Common myeloid progenitor, CD34-positive (primary cell): ENCODE measurements at regions not wholly inside any gene's neighbourhood (a gene's known extent, or its start where the extent isn't known, plus 50 kb on each side); places are given as distances from the start of the nearest gene placed in this dataset.

ENCODE experiments used
- CTCF ChIA-PET: fragments of 350-600 bp; sonication (Branson Sonifier 250); formaldehyde crosslinking; loops from one replicate; lab custom pipeline; 2021; ENCODE audit warnings: antibody characterized with exemption; lab: Charles Lee
- POLR2A ChIA-PET: fragments of 350-600 bp; sonication (Branson Sonifier 250); formaldehyde crosslinking; loops from one replicate; lab custom pipeline; 2021; ENCODE audit warnings: antibody characterized with exemption; lab: Charles Lee
- DNase-seq, 3 donors: peaks; one replicate each; pipeline versions ENCODE4 v3.0.0 to v3.0.0-alpha.2; 2013
- H3K27ac ChIP-seq, 2 experiments: 1 replicate in 1 of 2; 2 replicates in 1 of 2; pipeline ENCODE4 v1.7.0; 2013; ENCODE audit warnings: inconsistent platforms in 2 of 2, low read length in 2 of 2, mild to moderate bottlenecking in 2 of 2, low read depth in 1 of 2, moderate library complexity in 1 of 2; ENCODE audit not compliant: severe bottlenecking in 2 of 2, insufficient read depth in 1 of 2, poor library complexity in 1 of 2
- H3K27me3 ChIP-seq, 5 experiments: replicated peaks in 2 of 5; 1 replicate in 3 of 5; 2 replicates in 2 of 5; pipeline versions ENCODE4 v1.6.1 to v1.7.0; 2013; ENCODE audit warnings: low read length in 4 of 5, mild to moderate bottlenecking in 2 of 5, moderate library complexity in 2 of 5, inconsistent platforms in 1 of 5; ENCODE audit not compliant: insufficient read depth in 5 of 5, control insufficient read depth in 4 of 5
- H3K36me3 ChIP-seq, 4 experiments: 1 replicate in 2 of 4; 2 replicates in 2 of 4; pipeline versions ENCODE4 v1.6.1 to v1.7.0; 2013; ENCODE audit warnings: low read length in 3 of 4, control low read depth in 1 of 4, mild to moderate bottlenecking in 1 of 4; ENCODE audit not compliant: control insufficient read depth in 4 of 4, insufficient read depth in 4 of 4
- H3K4me1 ChIP-seq, 4 experiments: 1 replicate in 3 of 4; 2 replicates in 1 of 4; pipeline versions ENCODE4 v1.6.1 to v1.7.1; 2013; ENCODE audit warnings: low read length in 3 of 4, mild to moderate bottlenecking in 3 of 4, control low read depth in 1 of 4, inconsistent platforms in 1 of 4, moderate library complexity in 1 of 4; ENCODE audit not compliant: control insufficient read depth in 4 of 4, insufficient read depth in 4 of 4; ENCODE audit errors: control extremely low read depth in 1 of 4
- H3K4me3 ChIP-seq, 7 experiments: 1 replicate in 4 of 7; 2 replicates in 3 of 7; pipeline versions ENCODE4 v1.5.1 to v1.7.0; 2013; ENCODE audit warnings: mild to moderate bottlenecking in 7 of 7, low read length in 6 of 7, moderate library complexity in 6 of 7, inconsistent platforms in 2 of 7, low read depth in 2 of 7, control low read depth in 1 of 7; ENCODE audit not compliant: insufficient read depth in 4 of 7, control insufficient read depth in 1 of 7; ENCODE audit errors: extremely low read depth in 1 of 7
- H3K9me3 ChIP-seq, 5 experiments: 1 replicate in 4 of 5; 2 replicates in 1 of 5; pipeline versions ENCODE4 v1.6.1 to v1.7.1; 2013; ENCODE audit warnings: low read length in 4 of 5, mild to moderate bottlenecking in 2 of 5, inconsistent platforms in 1 of 5, low read depth in 1 of 5, moderate library complexity in 1 of 5; ENCODE audit not compliant: control insufficient read depth in 4 of 5, insufficient read depth in 2 of 5; ENCODE audit errors: control extremely low read depth in 1 of 5
- WGBS: methylation state at CpG from one replicate; pipeline ENCODE4 v1.1.5; 2013; ENCODE audit not compliant: insufficient coverage; 5-methylcytosine and 5-hydroxymethylcytosine counted together

- Histone ChIP-seq H3K27ac (no peak overlapping the region), H3K36me3 (no peaks in the 10 kb centered on the region), H3K4me3 (no peak overlapping the region), H3K4me1 (no peaks in the 10 kb centered on the region), H3K9me3 (peaks cover 0 to 1% (median 0%) of the 10 kb centered on the region in 5 experiments), H3K27me3 (no peaks in the 10 kb centered on the region)
- ChIA-PET POLR2A (no interaction called here), CTCF (no interaction called here)
- no CpG with 5 or more reads among the region's 1 CpG for WGBS
- DNase-seq, result no peak
These were observed 492.2 kb upstream of the CDH2 start for GRCh38 chr18:28669165-28669564.

- no peak for DNase-seq
- Histone ChIP-seq H3K36me3 (no peaks in the 10 kb centered on the region), H3K4me1 (no peaks in the 10 kb centered on the region), H3K4me3 (no peak overlapping the region), H3K27ac (no peak overlapping the region), H3K27me3 (no peaks in the 10 kb centered on the region), H3K9me3 (peaks cover 0 to 1% (median 0%) of the 10 kb centered on the region in 5 experiments)
- ChIA-PET CTCF (no interaction called here), POLR2A (no interaction called here)
These were observed 489.3 kb upstream of the CDH2 start for GRCh38 chr18:28666216-28666615.

DNA sequence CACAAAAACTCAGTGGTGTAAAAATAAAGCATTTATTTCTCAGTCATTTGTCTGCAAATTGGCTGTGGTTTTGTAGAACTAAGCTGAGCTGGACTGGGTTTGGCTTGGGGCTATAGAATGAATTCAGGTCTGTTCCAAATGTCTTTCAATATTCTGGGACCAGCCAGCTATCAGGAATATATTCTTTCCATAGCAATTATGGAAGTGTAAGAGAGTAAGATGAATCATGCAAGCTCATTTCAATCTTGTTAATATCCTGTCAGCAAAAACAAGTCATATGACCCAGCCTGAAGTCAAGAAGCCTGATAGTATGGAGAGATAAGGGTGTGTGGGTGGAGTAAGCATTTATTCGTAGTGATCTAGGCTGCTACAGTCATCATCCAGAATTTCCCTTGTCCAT is 481.0 kb upstream of the CDH2 start:
- POLR2A ChIA-PET, result no interaction called here
- CTCF ChIA-PET, result no interaction called here

DNA sequence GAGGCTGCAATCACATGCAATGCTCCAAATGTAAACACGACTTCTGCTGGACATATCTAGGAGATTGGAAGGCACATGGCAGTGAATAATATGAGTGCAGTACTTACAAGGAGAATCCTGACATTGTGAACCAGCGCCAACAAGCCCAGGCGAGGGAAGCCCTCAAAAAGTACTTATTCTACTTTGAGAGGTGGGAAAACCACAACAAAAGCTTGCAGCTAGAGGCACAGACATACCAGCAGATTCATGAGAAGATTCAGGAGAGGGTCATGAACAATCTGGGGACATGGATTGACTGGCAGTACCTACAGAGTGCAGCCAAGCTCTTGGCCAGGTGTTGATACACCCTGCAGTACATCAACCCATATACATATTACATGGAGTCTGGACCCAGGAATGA is 475.7 kb upstream of the CDH2 start:
- no peaks in the 10 kb centered on the region for H3K36me3 ChIP-seq
- ChIA-PET POLR2A (no interaction called here), CTCF (no interaction called here)
- H3K27me3 ChIP-seq, result no peaks in the 10 kb centered on the region
- no peaks in the 10 kb centered on the region for H3K4me1 ChIP-seq
- 86% methylated on average over 3 of the region's 3 CpGs for WGBS
- no peak overlapping the region for H3K4me3 ChIP-seq
- DNase-seq, result no peak
- H3K27ac ChIP-seq, result no peak overlapping the region
- H3K9me3 ChIP-seq, result no peaks in the 10 kb centered on the region

More for the DNA sequence above, 481.0 kb upstream of the CDH2 start:
- H3K9me3 ChIP-seq, result peaks cover 0 to 2% (median 0%) of the 10 kb centered on the region in 5 experiments
- no peak overlapping the region for H3K27ac ChIP-seq
- 0% methylated on average over 1 of the region's 1 CpG for WGBS
- H3K4me3 ChIP-seq, result no peak overlapping the region
- no peaks in the 10 kb centered on the region for H3K27me3 ChIP-seq
- no peaks in the 10 kb centered on the region for H3K36me3 ChIP-seq
- no peak for DNase-seq
- no peaks in the 10 kb centered on the region for H3K4me1 ChIP-seq

DNA sequence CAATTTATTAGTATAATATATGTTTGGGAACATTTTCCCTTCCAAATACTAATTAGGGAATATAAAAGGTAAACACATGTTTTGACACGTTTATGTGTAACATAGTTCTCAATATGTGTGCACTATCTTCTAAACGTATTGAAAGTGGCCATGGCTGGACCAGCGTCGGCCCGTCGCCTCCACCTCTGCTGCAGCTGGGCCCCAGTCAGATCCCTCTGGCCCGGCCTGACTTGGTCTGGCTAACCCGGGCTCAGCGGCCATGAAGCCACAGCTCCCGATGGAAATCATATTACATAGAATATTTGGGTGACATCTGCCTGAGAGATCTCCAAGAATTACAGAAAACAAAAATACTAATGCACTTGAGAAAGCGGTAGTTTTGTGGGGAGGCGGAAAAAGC is 474.4 kb upstream of the CDH2 start:
- WGBS, result 99% methylated on average over 8 of the region's 12 CpGs
- Histone ChIP-seq H3K9me3 (no peaks in the 10 kb centered on the region), H3K36me3 (no peaks in the 10 kb centered on the region), H3K4me1 (no peaks in the 10 kb centered on the region), H3K27ac (no peak overlapping the region), H3K27me3 (no peaks in the 10 kb centered on the region), H3K4me3 (no peak overlapping the region)
- no peak for DNase-seq
- POLR2A ChIA-PET, result no interaction called here
- CTCF ChIA-PET, result no interaction called here

- Histone ChIP-seq H3K27me3 (no peaks in the 10 kb centered on the region), H3K27ac (no peak overlapping the region), H3K36me3 (no peaks in the 10 kb centered on the region), H3K9me3 (no peaks in the 10 kb centered on the region), H3K4me3 (no peak overlapping the region), H3K4me1 (no peaks in the 10 kb centered on the region)
- ChIA-PET CTCF (no interaction called here), POLR2A (no interaction called here)
- no peak for DNase-seq
- WGBS, result no CpG with 5 or more reads among the region's 2 CpGs
These were observed 473.9 kb upstream of the CDH2 start for GRCh38 chr18:28650860-28651259.

DNA sequence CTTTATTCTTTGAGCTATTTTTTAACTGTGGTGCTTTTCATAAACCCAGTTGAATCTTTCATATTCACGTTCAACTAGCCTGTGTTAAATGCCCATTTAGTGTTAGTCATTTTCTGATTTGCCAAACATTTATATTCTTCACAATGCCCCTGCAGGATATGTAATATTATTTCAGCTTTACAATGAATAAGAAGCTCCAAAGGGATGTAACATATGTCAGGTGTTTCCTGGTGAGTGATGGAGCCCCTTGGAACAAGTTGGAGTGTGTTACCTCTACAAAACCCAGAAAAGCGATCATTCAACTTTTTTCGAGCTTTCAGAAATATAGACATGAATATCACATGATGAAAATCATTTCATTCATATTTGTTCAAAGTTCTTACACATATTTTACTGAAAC is 471.0 kb upstream of the CDH2 start:
- Histone ChIP-seq H3K4me3 (no peak overlapping the region), H3K36me3 (no peaks in the 10 kb centered on the region), H3K27me3 (no peaks in the 10 kb centered on the region), H3K27ac (no peak overlapping the region), H3K4me1 (no peaks in the 10 kb centered on the region), H3K9me3 (no peaks in the 10 kb centered on the region)
- DNase-seq, result no peak
- ChIA-PET CTCF (no interaction called here), POLR2A (no interaction called here)
- WGBS, result 100% methylated on average over 1 of the region's 3 CpGs
